Tibial artery (tissue), 4 donors: ENCODE measurements at regions not wholly inside any gene's neighbourhood (a gene's known extent, or its start where the extent isn't known, plus 50 kb on each side); places are given as distances from the start of the nearest gene placed in this dataset.

ENCODE experiments used
- DNase-seq, 2 donors: peaks; one replicate each; pipeline ENCODE4 v3.0.0-alpha.2; 2019
- H3K27ac ChIP-seq, 2 donors: fragments of 200-600 bp; sonication (generic) in 1 of 2; 1 replicate in 1 of 2; 2 replicates in 1 of 2; pipeline ENCODE4 v1.5.1; 2018 to 2019; ENCODE audit warnings: mild to moderate bottlenecking in 1 of 2
- H3K27me3 ChIP-seq, 2 donors: fragments of 200-600 bp; sonication (generic) in 1 of 2; one replicate each; pipeline versions ENCODE4 v1.5.1 to v1.6.0; 2016 to 2019
- H3K36me3 ChIP-seq, 3 donors: fragments of 200-600 bp; sonication (generic) in 2 of 3; one replicate each; pipeline ENCODE4 v1.5.1; 2016 to 2019; ENCODE audit warnings: mild to moderate bottlenecking in 2 of 3
- H3K4me1 ChIP-seq, 4 donors: fragments of 200-600 bp; sonication (generic) in 2 of 4; 1 replicate in 3 of 4; 2 replicates in 1 of 4; pipeline ENCODE4 v1.5.1; 2016 to 2019
- H3K4me3 ChIP-seq, 2 donors: fragments of 200-600 bp; sonication (generic) in 1 of 2; 1 replicate in 1 of 2; 2 replicates in 1 of 2; pipeline ENCODE4 v1.5.1; 2018 to 2019; ENCODE audit warnings: mild to moderate bottlenecking in 2 of 2
- H3K9me3 ChIP-seq, 3 donors: fragments of 200-600 bp; sonication (generic) in 1 of 3; one replicate each; pipeline ENCODE4 v1.5.1; 2016 to 2019
- CTCF ChIP-seq, 2 experiments: fragments of 200-600 bp in 1 of 2; fragments of 450-650 bp in 1 of 2; IDR thresholded peaks; one replicate each; pipeline ENCODE4 v1.5.1; 2017 to 2019; ENCODE audit warnings: antibody characterized with exemption in 2 of 2, mild to moderate bottlenecking in 1 of 2, moderate library complexity in 1 of 2
- intact Hi-C: fragments of 100-400 bp; cut with DNase I; formaldehyde crosslinking; loops from one replicate; pipeline ENCODE4 v1.15.0; 2023; ENCODE audit warnings: low total_unique reads

- TF ChIP-seq CTCF (IDR thresholded peaks at IDR 0.05), result no peak
- H3K36me3 ChIP-seq, result no peaks in the 10 kb centered on the region
- no peaks in the 10 kb centered on the region for H3K27me3 ChIP-seq
- intact Hi-C loops, result no loop called here
- H3K9me3 ChIP-seq, result no peaks in the 10 kb centered on the region
- no peak overlapping the region for H3K27ac ChIP-seq
- H3K4me3 ChIP-seq, result no peak overlapping the region
- DNase-seq, result no peak
- no peaks in the 10 kb centered on the region for H3K4me1 ChIP-seq
Measured at GRCh38 chr15:79653533-79653932, 221.4 kb downstream of the MINAR1 start.

GRCh38 chr15:79656151-79657000, 224.2 kb downstream of the MINAR1 start:
- no peak overlapping the region for H3K27ac ChIP-seq
- intact Hi-C loops, result no loop called here
- no peak for DNase-seq
- no peaks in the 10 kb centered on the region for H3K36me3 ChIP-seq
- no peaks in the 10 kb centered on the region for H3K9me3 ChIP-seq
- H3K4me3 ChIP-seq, result no peak overlapping the region
- H3K4me1 ChIP-seq, result no peaks in the 10 kb centered on the region
- no peak for TF ChIP-seq CTCF (IDR thresholded peaks at IDR 0.05)
- H3K27me3 ChIP-seq, result no peaks in the 10 kb centered on the region

- Histone ChIP-seq H3K36me3 (no peaks in the 10 kb centered on the region), H3K27me3 (no peaks in the 10 kb centered on the region), H3K4me3 (no peak overlapping the region), H3K4me1 (no peaks in the 10 kb centered on the region), H3K9me3 (no peaks in the 10 kb centered on the region), H3K27ac (no peak overlapping the region)
- intact Hi-C loops, result no loop called here
- no peak for TF ChIP-seq CTCF (IDR thresholded peaks at IDR 0.05)
- no peak for DNase-seq
Measured at GRCh38 chr15:79657722-79658121, 225.6 kb downstream of the MINAR1 start.

GRCh38 chr15:79659691-79660090, 227.6 kb downstream of the MINAR1 start:
- intact Hi-C loops, result no loop called here
- no peak overlapping the region for H3K27ac ChIP-seq
- no peak for DNase-seq
- no peaks in the 10 kb centered on the region for H3K9me3 ChIP-seq
- no peak for TF ChIP-seq CTCF (IDR thresholded peaks at IDR 0.05)
- H3K4me3 ChIP-seq, result no peak overlapping the region
- H3K4me1 ChIP-seq, result no peaks in the 10 kb centered on the region
- H3K36me3 ChIP-seq, result no peaks in the 10 kb centered on the region
- no peaks in the 10 kb centered on the region for H3K27me3 ChIP-seq

- Histone ChIP-seq H3K9me3 (no peaks in the 10 kb centered on the region), H3K27ac (no peak overlapping the region), H3K4me1 (no peaks in the 10 kb centered on the region), H3K27me3 (no peaks in the 10 kb centered on the region), H3K4me3 (no peak overlapping the region), H3K36me3 (no peaks in the 10 kb centered on the region)
- DNase-seq, result no peak
- TF ChIP-seq CTCF (IDR thresholded peaks at IDR 0.05), result no peak
- intact Hi-C loops, result no loop called here
Measured at GRCh38 chr15:79661411-79661810, 229.3 kb downstream of the MINAR1 start.
